GM12878 (cell line): ENCODE measurements at regions not wholly inside any gene's neighbourhood (a gene's known extent, or its start where the extent isn't known, plus 50 kb on each side); places are given as distances from the start of the nearest gene placed in this dataset.

Experiments
- ATAC-seq: fragments of 200-7000 bp; cut with Tn5 transposase; 3 replicates; pipeline ENCODE4 v1.9.1; 2020; ENCODE audit warnings: mild to moderate bottlenecking, moderate library complexity
- BruUV-seq: library from RNA; stranded (reverse); fragments of 400-500 nt; replicated peaks from 2 replicates; lab custom pipeline; 2021; lab: Mats Ljungman, UMichigan
- CTCF ChIA-PET: fragments of 300-600 bp; sonication (Branson Sonifier 250); formaldehyde crosslinking; extraction: SDS; loops from one replicate; lab custom pipeline; 2021; ENCODE audit warnings: inconsistent platforms; lab: Yijun Ruan, JAX
- POLR2A ChIA-PET: fragments of 350-600 bp; formaldehyde crosslinking; extraction: SDS; loops from one replicate; lab custom pipeline; 2021; ENCODE audit warnings: inconsistent platforms; lab: Charles Lee
- RAD21 ChIA-PET: fragments of 300-600 bp; sonication (Branson Sonifier 250); formaldehyde crosslinking; loops from one replicate; lab custom pipeline; 2023; ENCODE audit warnings: antibody characterized with exemption; ENCODE audit not compliant: unreplicated experiment; lab: Charles Lee
- SMC1A ChIA-PET: fragments of 300-600 bp; sonication (Branson Sonifier 250); formaldehyde crosslinking; loops from one replicate; lab custom pipeline; 2023; ENCODE audit not compliant: unreplicated experiment, uncharacterized antibody; lab: Charles Lee
- DNase-seq: peaks from one replicate; pipeline ENCODE4 v3.0.0-alpha.2; 2011; ENCODE audit warnings: low read depth, low spot score
- FAIRE-seq: peaks from 3 replicates; lab custom pipeline; 2011; peaks lifted over from hg19 to GRCh38; lab: Jason Lieb, UNC
- H2AFZ ChIP-seq: 2 replicates; pipeline ENCODE4 v1.6.0; 2011; ENCODE audit warnings: low read depth, low read length, control low read depth; ENCODE audit not compliant: control insufficient read depth
- H3K27ac ChIP-seq: 2 replicates; pipeline ENCODE4 v1.5.1; 2011; ENCODE audit warnings: control low read depth; ENCODE audit not compliant: control insufficient read depth, insufficient read depth
- H3K27me3 ChIP-seq, 2 experiments: replicated peaks in 1 of 2; 2 replicates each; pipeline versions ENCODE4 v1.6.0 to v1.6.1; 2011; ENCODE audit warnings: low read length in 1 of 2; ENCODE audit not compliant: control insufficient read depth in 2 of 2, insufficient read depth in 2 of 2
- H3K36me3 ChIP-seq, 2 experiments: 2 replicates each; pipeline ENCODE4 v1.5.1; 2011; ENCODE audit warnings: low read length in 1 of 2; ENCODE audit not compliant: control insufficient read depth in 2 of 2, insufficient read depth in 2 of 2
- H3K4me1 ChIP-seq: 2 replicates; pipeline ENCODE4 v1.6.1; 2011; ENCODE audit warnings: mild to moderate bottlenecking, low read length, moderate library complexity, mixed read lengths; ENCODE audit not compliant: control insufficient read depth, insufficient read depth
- H3K4me2 ChIP-seq: 2 replicates; pipeline ENCODE4 v1.6.0; 2011; ENCODE audit warnings: control low read depth; ENCODE audit not compliant: control insufficient read depth, insufficient read depth
- H3K4me3 ChIP-seq: fragments of 200-600 bp; sonication (generic); 2 replicates; pipeline ENCODE4 v1.5.1; 2016
- H3K79me2 ChIP-seq: 2 replicates; pipeline ENCODE4 v1.6.0; 2011; ENCODE audit warnings: low read length; ENCODE audit not compliant: control insufficient read depth, insufficient read depth
- H3K9ac ChIP-seq: 2 replicates; pipeline ENCODE4 v1.8.0; 2011; ENCODE audit warnings: low read length, control low read depth, mixed read lengths; ENCODE audit not compliant: control insufficient read depth, insufficient read depth
- H3K9me3 ChIP-seq: replicated peaks from 3 replicates; pipeline ENCODE4 v1.5.1; 2011; ENCODE audit warnings: mild to moderate bottlenecking, low read length; ENCODE audit not compliant: control insufficient read depth, insufficient read depth
- H4K20me1 ChIP-seq: 2 replicates; pipeline ENCODE4 v1.6.0; 2011; ENCODE audit not compliant: control insufficient read depth, insufficient read depth
- BCL11A ChIP-seq: IDR thresholded peaks from 2 replicates; pipeline ENCODE4 v1.6.1; 2011; ENCODE audit warnings: low read depth, low read length
- E2F4 ChIP-seq: IDR thresholded peaks from 2 replicates; pipeline ENCODE4 v1.6.1; 2012; ENCODE audit warnings: low read depth, low read length, improper control_type of control experiment
- EGR1 ChIP-seq, 2 experiments: IDR thresholded peaks; 1 replicate in 1 of 2; 2 replicates in 1 of 2; pipeline ENCODE4 v1.6.1; 2011 to 2012; ENCODE audit warnings: low read depth in 2 of 2, low read length in 2 of 2, borderline replicate concordance in 1 of 2, mild to moderate bottlenecking in 1 of 2, moderate library complexity in 1 of 2
- ESRRA ChIP-seq: IDR thresholded peaks from 2 replicates; pipeline ENCODE4 v1.6.1; 2012; ENCODE audit warnings: mild to moderate bottlenecking, low read length, improper control_type of control experiment
- JUND ChIP-seq: IDR thresholded peaks from 2 replicates; pipeline ENCODE4 v1.6.1; 2012; ENCODE audit warnings: low read depth, mild to moderate bottlenecking, low read length, improper control_type of control experiment, moderate library complexity
- NFYB ChIP-seq: IDR thresholded peaks from 2 replicates; pipeline ENCODE4 v1.6.1; 2011; ENCODE audit warnings: low read depth, mild to moderate bottlenecking, low read length, improper control_type of control experiment, moderate library complexity; ENCODE audit not compliant: insufficient read depth
- PML ChIP-seq: IDR thresholded peaks from 2 replicates; pipeline ENCODE4 v1.6.1; 2012; ENCODE audit warnings: low read length, inconsistent platforms
- SMAD1 ChIP-seq: fragments of 450-650 bp; IDR thresholded peaks from 2 replicates; pipeline ENCODE4 v1.6.1; 2018; ENCODE audit warnings: mild to moderate bottlenecking, low read depth; ENCODE audit not compliant: partially characterized antibody
- SUPT20H ChIP-seq: IDR thresholded peaks from 2 replicates; pipeline ENCODE4 v1.6.1; 2011; ENCODE audit warnings: low read depth, mild to moderate bottlenecking, low read length, moderate library complexity, borderline replicate concordance; ENCODE audit not compliant: control insufficient read depth
- ZBED1 ChIP-seq: IDR thresholded peaks from 2 replicates; pipeline ENCODE4 v1.6.1; 2016; ENCODE audit warnings: borderline replicate concordance
- ZNF207 ChIP-seq: fragments of 450-650 bp; IDR thresholded peaks from 2 replicates; pipeline ENCODE4 v1.6.1; 2014; ENCODE audit warnings: antibody characterized with exemption, mild to moderate bottlenecking, borderline replicate concordance
- ZSCAN29 ChIP-seq: fragments of 450-650 bp; IDR thresholded peaks from 2 replicates; pipeline ENCODE4 v1.6.1; 2017; ENCODE audit warnings: mild to moderate bottlenecking, moderate library complexity
- WGBS: methylation state at CpG from one replicate; pipeline ENCODE4 v1.1.6; 2016; ENCODE audit warnings: low lambda C conversion rate; ENCODE audit not compliant: insufficient replicate concordance, insufficient coverage; ENCODE audit errors: missing lambda C conversion rate; 5-methylcytosine and 5-hydroxymethylcytosine counted together
- in situ Hi-C: fragments of 300-500 bp; cut with MboI; formaldehyde crosslinking; loops from 9 replicates; pipeline ENCODE4 v1.14.3; 2018; ENCODE audit warnings: mixed read lengths
- intact Hi-C: fragments of 100-400 bp; cut with micrococcal nuclease; formaldehyde crosslinking; loops from one replicate; pipeline ENCODE4 v1.14.2; 2022; ENCODE audit not compliant: unreplicated experiment
- TF ChIP-seq, protein P1 (sequence below): fragments of 450-650 bp; conservative IDR thresholded peaks from 2 replicates; pipeline ENCODE4 v1.6.1; 2017; ENCODE audit warnings: mild to moderate bottlenecking, moderate library complexity
- TF ChIP-seq, protein P2 (sequence below): fragments of 450-650 bp; IDR thresholded peaks from 2 replicates; pipeline ENCODE4 v1.6.1; 2017; ENCODE audit warnings: mild to moderate bottlenecking, moderate library complexity

GRCh38 chr7:17493446-17493845 is 195.0 kb downstream of the AHR start:
- RAD21 ChIA-PET = interaction anchor here (1.0 to 2.3 kb wide), 3 partner anchors 8 to 119 kb away, joined by 3 to 11 read pairs (median 8); no protein-coding TSS in a partner anchor
- Histone ChIP-seq H3K79me2 (no peaks in the 10 kb centered on the region), H3K9ac (no peak overlapping the region)

More at GRCh38 chr7:17493446-17493845, 195.0 kb downstream of the AHR start:
- intact Hi-C loops (loop anchor here (5.0 to 10.0 kb wide), 2 partner anchors 91 to 339 kb away; no protein-coding TSS in a partner anchor), in situ Hi-C loops (no loop called here)
- Histone ChIP-seq H3K27me3 (no peaks in the 10 kb centered on the region), H4K20me1 (no peaks in the 10 kb centered on the region), H3K36me3 (no peaks in the 10 kb centered on the region), H3K4me2 (no peak overlapping the region), H2AFZ (no peak overlapping the region), H3K9me3 (no peaks in the 10 kb centered on the region), H3K4me1 (no peaks in the 10 kb centered on the region), H3K4me3 (no peak overlapping the region), H3K27ac (no peak overlapping the region)
- ATAC-seq (no peak), DNase-seq (no peak), FAIRE-seq (no peak)
- ChIA-PET POLR2A (no interaction called here), SMC1A (interaction anchor here (1.3 to 1.8 kb wide), 3 partner anchors 9 to 191 kb away, joined by 4 to 7 read pairs (median 6); no protein-coding TSS in a partner anchor), CTCF (interaction anchor here (1.0 to 1.8 kb wide), 2 partner anchors 29 to 90 kb away, joined by 3 to 8 read pairs; no protein-coding TSS in a partner anchor)
- TF ChIP-seq, protein P1, sequence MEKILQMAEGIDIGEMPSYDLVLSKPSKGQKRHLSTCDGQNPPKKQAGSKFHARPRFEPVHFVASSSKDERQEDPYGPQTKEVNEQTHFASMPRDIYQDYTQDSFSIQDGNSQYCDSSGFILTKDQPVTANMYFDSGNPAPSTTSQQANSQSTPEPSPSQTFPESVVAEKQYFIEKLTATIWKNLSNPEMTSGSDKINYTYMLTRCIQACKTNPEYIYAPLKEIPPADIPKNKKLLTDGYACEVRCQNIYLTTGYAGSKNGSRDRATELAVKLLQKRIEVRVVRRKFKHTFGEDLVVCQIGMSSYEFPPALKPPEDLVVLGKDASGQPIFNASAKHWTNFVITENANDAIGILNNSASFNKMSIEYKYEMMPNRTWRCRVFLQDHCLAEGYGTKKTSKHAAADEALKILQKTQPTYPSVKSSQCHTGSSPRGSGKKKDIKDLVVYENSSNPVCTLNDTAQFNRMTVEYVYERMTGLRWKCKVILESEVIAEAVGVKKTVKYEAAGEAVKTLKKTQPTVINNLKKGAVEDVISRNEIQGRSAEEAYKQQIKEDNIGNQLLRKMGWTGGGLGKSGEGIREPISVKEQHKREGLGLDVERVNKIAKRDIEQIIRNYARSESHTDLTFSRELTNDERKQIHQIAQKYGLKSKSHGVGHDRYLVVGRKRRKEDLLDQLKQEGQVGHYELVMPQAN = no peak
- no peak for TF ChIP-seq ESRRA
- TF ChIP-seq, protein P2, sequence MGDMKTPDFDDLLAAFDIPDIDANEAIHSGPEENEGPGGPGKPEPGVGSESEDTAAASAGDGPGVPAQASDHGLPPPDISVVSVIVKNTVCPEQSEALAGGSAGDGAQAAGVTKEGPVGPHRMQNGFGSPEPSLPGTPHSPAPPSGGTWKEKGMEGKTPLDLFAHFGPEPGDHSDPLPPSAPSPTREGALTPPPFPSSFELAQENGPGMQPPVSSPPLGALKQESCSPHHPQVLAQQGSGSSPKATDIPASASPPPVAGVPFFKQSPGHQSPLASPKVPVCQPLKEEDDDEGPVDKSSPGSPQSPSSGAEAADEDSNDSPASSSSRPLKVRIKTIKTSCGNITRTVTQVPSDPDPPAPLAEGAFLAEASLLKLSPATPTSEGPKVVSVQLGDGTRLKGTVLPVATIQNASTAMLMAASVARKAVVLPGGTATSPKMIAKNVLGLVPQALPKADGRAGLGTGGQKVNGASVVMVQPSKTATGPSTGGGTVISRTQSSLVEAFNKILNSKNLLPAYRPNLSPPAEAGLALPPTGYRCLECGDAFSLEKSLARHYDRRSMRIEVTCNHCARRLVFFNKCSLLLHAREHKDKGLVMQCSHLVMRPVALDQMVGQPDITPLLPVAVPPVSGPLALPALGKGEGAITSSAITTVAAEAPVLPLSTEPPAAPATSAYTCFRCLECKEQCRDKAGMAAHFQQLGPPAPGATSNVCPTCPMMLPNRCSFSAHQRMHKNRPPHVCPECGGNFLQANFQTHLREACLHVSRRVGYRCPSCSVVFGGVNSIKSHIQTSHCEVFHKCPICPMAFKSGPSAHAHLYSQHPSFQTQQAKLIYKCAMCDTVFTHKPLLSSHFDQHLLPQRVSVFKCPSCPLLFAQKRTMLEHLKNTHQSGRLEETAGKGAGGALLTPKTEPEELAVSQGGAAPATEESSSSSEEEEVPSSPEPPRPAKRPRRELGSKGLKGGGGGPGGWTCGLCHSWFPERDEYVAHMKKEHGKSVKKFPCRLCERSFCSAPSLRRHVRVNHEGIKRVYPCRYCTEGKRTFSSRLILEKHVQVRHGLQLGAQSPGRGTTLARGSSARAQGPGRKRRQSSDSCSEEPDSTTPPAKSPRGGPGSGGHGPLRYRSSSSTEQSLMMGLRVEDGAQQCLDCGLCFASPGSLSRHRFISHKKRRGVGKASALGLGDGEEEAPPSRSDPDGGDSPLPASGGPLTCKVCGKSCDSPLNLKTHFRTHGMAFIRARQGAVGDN = no peak
- TF ChIP-seq E2F4 = no peak
- TF ChIP-seq ZSCAN29 = no peak
- TF ChIP-seq JUND = no peak
- TF ChIP-seq BCL11A = no peak
- no peak for TF ChIP-seq EGR1 (IDR thresholded peaks at IDR 0.05; ENCODE audit: borderline replicate concordance in 1 of 2, low read depth in 2 of 2, low read length in 2 of 2)
- TF ChIP-seq ZNF207 = no peak
- TF ChIP-seq SUPT20H = no peak
- TF ChIP-seq NFYB = no peak
- no peak for TF ChIP-seq ZBED1
- no peak for TF ChIP-seq PML
- no peak for TF ChIP-seq SMAD1
- 83% methylated on average over 2 of the region's 2 CpGs for WGBS
- BruUV-seq = no TSS peak
